Effector memory CD4-positive, alpha-beta T cell (primary cell): ENCODE measurements at regions not wholly inside any gene's neighbourhood (a gene's known extent, or its start where the extent isn't known, plus 50 kb on each side); places are given as distances from the start of the nearest gene placed in this dataset.

Experiments used
- DNase-seq, 3 donors: peaks; one replicate each; pipeline ENCODE4 v3.0.0-alpha.2; 2020
- H3K27ac ChIP-seq: 2 replicates; pipeline ENCODE4 v1.7.0; 2013; ENCODE audit warnings: mild to moderate bottlenecking, low read length, moderate library complexity; ENCODE audit not compliant: insufficient read depth, poor library complexity, severe bottlenecking
- H3K27me3 ChIP-seq: replicated peaks from 2 replicates; pipeline ENCODE4 v1.7.0; 2013; ENCODE audit warnings: mild to moderate bottlenecking, low read length; ENCODE audit not compliant: insufficient read depth, control insufficient read depth, poor library complexity, severe bottlenecking
- H3K36me3 ChIP-seq: 2 replicates; pipeline ENCODE4 v1.7.0; 2013; ENCODE audit warnings: mild to moderate bottlenecking, low read length, moderate library complexity; ENCODE audit not compliant: control insufficient read depth, insufficient read depth
- H3K4me1 ChIP-seq: 2 replicates; pipeline ENCODE4 v1.7.0; 2013; ENCODE audit warnings: low read length, mild to moderate bottlenecking; ENCODE audit not compliant: control insufficient read depth, insufficient read depth, poor library complexity, severe bottlenecking
- H3K4me3 ChIP-seq: 2 replicates; pipeline ENCODE4 v1.7.0; 2013; ENCODE audit warnings: low read length, low read depth, mild to moderate bottlenecking; ENCODE audit not compliant: insufficient read depth, poor library complexity, severe bottlenecking
- H3K9me3 ChIP-seq: 2 replicates; pipeline ENCODE4 v1.7.0; 2013; ENCODE audit warnings: mild to moderate bottlenecking, low read length, moderate library complexity; ENCODE audit not compliant: control insufficient read depth

DNA sequence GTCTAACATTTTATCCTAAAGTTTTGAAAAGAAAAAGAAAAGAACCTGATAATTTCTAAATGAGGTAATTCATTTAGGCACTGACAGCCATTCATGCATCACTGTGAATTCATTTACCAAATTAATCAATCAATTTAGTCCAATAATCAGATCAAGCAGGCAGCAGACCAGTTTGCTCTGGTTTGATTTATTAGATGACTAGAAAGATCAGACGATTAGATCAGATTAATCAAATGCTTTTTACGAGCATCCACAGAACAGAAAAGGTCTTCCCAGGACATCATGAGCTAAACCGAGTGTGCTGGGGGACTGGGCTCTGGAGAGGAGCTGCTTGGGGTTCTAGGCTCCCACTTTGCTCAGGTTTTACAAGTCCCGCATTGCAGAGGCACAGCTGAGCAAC is 226.5 kb upstream of the MYO3A start:
- Histone ChIP-seq H3K4me1 (no peaks in the 10 kb centered on the region), H3K4me3 (no peak overlapping the region), H3K27ac (no peak overlapping the region), H3K36me3 (no peaks in the 10 kb centered on the region), H3K27me3 (no peaks in the 10 kb centered on the region), H3K9me3 (no peaks in the 10 kb centered on the region)
- DNase-seq: no peak

DNA sequence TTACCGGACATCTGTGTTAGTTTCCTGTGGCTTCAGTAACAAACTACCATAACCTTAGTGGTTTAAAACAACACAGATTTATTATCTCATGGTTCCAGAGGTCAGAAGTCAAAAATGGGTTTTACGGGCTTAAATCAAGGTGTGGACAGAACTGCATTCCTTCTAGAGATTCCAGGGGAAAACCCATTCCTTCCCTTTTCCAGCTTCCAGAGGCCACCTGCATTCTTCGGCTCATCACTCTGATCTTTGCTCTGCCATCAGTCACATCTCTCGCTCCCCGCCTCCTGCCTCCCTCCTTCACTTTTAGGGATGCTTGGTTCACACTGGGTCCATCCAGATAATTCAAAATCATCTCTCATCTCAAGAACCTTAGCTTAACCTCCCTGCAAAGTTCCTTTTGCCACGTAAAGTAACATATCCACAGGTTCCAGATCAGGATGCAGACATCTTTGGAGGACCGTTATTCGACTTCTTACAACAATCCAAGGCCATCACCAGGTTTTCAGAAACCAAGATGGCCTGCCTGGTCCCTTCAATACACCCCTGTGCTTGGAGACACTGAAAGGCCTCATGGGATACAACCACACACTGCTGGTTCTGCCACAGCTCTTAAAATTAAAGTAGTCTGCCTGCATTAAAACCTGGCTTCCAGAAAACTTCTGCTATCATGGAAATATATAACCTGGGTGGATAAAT is 225.9 kb upstream of the MYO3A start:
- Histone ChIP-seq H3K4me3 (no peak overlapping the region), H3K27ac (no peak overlapping the region), H3K9me3 (no peaks in the 10 kb centered on the region), H3K36me3 (no peaks in the 10 kb centered on the region), H3K27me3 (no peaks in the 10 kb centered on the region), H3K4me1 (no peaks in the 10 kb centered on the region)
- DNase-seq: no peak

DNA sequence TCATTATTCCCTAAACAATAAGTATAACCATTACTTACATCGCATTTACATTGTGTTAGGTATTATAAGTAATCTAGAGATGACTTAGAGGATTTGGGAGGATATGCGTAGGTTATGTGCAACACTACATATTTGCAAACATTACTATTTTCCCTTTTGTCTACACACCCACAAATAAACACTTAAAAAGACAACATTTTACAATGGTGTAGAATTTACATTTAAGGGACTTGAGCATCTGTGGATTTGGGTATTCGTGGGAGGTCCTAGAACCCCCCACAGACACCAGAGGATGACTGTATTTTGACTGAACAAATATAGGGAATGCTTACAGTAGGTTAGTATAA is 220.2 kb upstream of the MYO3A start:
- no peaks in the 10 kb centered on the region for H3K4me1 ChIP-seq
- H3K27ac ChIP-seq: no peak overlapping the region
- no peaks in the 10 kb centered on the region for H3K36me3 ChIP-seq
- no peaks in the 10 kb centered on the region for H3K9me3 ChIP-seq
- no peak overlapping the region for H3K4me3 ChIP-seq
- no peak for DNase-seq
- H3K27me3 ChIP-seq: no peaks in the 10 kb centered on the region

DNA sequence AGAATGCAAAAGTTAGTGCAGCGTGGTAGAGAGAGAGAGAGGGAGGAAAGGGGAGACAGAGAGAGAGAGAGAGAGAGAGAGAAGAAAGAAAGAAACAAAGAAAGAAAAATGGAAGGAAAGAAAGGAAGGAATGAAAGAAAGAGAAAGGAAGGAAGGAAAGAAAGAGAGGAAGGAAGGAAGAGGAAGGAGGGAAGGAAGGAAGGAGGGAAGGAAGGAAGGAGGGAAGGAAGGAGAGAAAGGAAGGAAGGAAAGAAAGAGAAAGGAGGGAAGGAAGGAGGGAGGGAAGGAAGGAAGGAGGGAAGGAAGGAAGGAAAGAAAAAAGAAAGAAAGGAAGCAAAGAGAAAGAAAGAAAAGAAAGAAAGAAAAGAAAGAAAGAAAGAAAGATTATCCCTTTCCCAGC is 209.8 kb upstream of the MYO3A start:
- H3K4me1 ChIP-seq: no peaks in the 10 kb centered on the region
- H3K27me3 ChIP-seq: no peaks in the 10 kb centered on the region
- no peak overlapping the region for H3K4me3 ChIP-seq
- H3K36me3 ChIP-seq: no peaks in the 10 kb centered on the region
- no peak for DNase-seq
- no peaks in the 10 kb centered on the region for H3K9me3 ChIP-seq
- H3K27ac ChIP-seq: no peak overlapping the region

DNA sequence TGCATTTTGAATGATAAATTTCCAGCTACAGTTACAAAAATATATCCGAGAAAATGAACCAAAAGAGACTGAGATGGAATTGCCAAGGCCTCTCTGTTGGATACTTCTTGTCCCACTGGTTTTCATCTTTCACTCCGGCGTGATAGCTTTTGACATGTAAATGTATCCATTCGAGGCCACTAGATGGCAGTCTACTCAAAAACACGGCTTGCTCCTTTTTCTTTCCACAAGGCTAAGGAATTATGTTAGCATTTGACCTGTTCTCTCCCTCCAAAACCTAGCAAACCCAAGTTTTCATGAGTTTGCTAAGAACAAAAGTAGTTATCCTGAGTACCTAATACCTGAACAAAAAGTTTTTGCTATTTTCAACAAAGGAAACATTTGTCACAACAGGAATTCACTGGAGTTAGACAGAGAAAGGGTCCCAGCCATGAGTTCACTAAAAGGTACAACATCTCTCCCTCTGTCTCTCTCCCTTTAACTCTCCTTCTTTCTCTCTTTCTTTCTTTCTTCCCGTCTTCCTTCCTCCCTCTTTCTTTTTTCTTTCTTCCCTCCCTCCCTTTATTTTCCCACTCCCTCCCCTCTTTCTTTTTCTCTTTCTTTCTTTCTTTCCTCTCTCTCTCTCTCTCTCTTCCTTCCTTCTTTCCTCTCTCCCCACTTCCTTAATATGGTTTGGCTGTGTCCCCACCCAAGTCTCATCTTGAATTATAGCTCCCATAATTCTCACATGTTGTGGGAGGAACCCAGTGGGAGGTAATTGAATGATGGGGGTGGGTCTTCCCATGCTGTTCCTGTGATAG is 207.9 kb upstream of the MYO3A start:
- H3K4me1 ChIP-seq: no peaks in the 10 kb centered on the region
- H3K9me3 ChIP-seq: no peaks in the 10 kb centered on the region
- H3K4me3 ChIP-seq: no peak overlapping the region
- no peaks in the 10 kb centered on the region for H3K27me3 ChIP-seq
- H3K36me3 ChIP-seq: no peaks in the 10 kb centered on the region
- no peak for DNase-seq
- H3K27ac ChIP-seq: no peak overlapping the region

DNA sequence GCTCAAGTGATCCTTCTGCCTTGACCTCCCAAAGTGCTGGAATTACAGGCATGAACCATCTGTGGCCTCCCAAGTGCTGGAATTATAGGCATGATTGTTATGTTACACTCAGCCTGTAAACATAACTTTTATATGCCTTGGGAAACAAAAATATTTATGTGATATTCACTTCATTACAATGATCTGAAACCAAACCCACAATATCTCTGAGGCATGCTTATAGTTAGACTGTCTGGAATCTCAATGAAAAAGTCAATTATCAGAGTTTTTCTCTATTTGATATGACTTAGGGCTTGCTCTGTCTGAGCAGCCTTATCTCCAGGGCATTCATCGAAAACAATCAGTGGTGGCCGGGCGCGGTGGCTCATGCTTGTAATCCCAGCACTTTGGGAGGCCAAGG is 195.3 kb upstream of the MYO3A start:
- Histone ChIP-seq H3K4me1 (no peaks in the 10 kb centered on the region), H3K4me3 (no peak overlapping the region), H3K27me3 (no peaks in the 10 kb centered on the region), H3K36me3 (no peaks in the 10 kb centered on the region), H3K9me3 (no peaks in the 10 kb centered on the region), H3K27ac (no peak overlapping the region)
- no peak for DNase-seq

DNA sequence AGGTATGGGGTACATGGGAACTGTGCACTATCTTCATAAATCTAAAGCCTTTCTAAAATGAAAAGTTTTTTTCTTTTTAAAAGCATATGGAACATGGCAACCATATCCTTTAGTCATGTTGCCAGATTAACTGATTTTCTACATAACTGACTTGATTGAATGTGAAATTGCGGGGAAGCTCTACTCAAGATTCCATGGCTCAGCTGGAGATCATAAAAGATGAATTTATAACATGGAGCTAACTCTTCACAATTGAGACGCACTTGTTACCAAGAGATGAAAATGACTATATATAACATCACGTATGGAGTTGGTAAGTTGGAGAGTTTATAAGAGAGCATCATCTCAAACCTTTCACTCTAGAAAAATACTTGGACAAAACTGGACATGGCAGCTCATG is 190.2 kb upstream of the MYO3A start:
- Histone ChIP-seq H3K4me3 (no peak overlapping the region), H3K4me1 (no peaks in the 10 kb centered on the region), H3K36me3 (no peaks in the 10 kb centered on the region), H3K27ac (no peak overlapping the region), H3K9me3 (no peaks in the 10 kb centered on the region), H3K27me3 (no peaks in the 10 kb centered on the region)
- DNase-seq: no peak

DNA sequence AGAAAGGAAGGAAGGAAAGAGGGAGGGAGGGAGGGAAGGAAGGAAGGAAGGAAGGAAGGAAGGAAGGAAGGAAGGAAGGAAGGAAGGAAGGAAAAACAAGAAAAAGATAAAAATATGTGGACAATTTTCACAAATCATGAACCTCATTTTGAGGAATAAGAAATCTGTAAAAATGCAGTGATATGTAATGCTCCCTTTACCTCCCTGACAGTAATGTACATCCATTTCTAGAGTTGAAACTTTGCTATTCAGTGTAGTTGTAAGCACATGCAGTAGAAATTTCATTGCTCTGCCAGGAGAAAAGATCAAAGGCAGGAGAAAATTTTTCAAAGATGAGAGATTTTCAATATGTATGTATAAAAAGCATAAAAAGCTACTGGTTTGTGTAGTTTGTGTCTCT is 189.5 kb upstream of the MYO3A start:
- Histone ChIP-seq H3K27me3 (no peaks in the 10 kb centered on the region), H3K27ac (no peak overlapping the region), H3K9me3 (no peaks in the 10 kb centered on the region), H3K36me3 (no peaks in the 10 kb centered on the region), H3K4me3 (no peak overlapping the region), H3K4me1 (no peaks in the 10 kb centered on the region)
- DNase-seq: no peak

DNA sequence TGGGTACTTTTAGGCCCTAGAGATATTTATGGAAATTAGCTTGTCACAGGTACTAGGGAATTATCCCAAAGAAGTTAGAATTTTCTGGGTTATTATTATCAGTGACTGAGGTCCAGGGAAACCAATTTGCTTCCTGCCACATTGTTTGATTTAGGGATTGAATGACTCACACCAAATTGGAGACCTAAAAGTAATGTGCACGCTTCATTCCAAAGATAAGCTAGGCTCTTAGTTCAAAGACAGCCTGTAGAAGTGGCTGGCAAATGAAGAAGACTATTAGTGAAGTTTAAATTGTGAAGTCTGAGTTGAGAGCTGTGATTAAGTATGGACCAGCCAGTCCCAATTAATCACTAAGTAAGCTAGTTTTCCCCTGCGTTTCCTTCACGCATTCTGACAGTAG is 188.1 kb upstream of the MYO3A start:
- Histone ChIP-seq H3K27ac (no peak overlapping the region), H3K27me3 (no peaks in the 10 kb centered on the region), H3K4me1 (no peaks in the 10 kb centered on the region), H3K9me3 (no peaks in the 10 kb centered on the region), H3K36me3 (no peaks in the 10 kb centered on the region), H3K4me3 (no peak overlapping the region)
- no peak for DNase-seq

DNA sequence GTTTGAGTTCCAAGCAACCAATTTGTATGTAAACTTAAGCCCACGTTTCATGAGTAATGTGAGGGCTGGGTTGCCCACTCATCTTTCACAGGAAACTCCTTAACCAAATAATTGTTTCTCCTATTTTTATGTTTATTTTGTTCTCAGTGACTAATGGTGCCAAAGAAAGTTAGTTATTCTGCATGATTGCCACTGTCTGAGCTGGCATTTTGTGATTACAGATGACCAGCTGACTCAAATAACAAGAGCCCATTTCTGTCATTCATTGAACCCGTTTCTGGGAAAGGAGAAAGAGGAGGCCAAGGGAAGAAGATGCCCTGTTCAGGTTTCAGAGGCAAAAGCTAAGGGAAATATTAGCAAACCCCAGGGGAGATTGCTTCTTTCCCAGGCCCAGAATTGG is 186.9 kb upstream of the MYO3A start:
- no peak overlapping the region for H3K27ac ChIP-seq
- H3K27me3 ChIP-seq: no peaks in the 10 kb centered on the region
- no peak overlapping the region for H3K4me3 ChIP-seq
- H3K9me3 ChIP-seq: no peaks in the 10 kb centered on the region
- H3K36me3 ChIP-seq: no peaks in the 10 kb centered on the region
- no peaks in the 10 kb centered on the region for H3K4me1 ChIP-seq
- no peak for DNase-seq
